Cerebellar cortex (tissue), 1 donor: ENCODE measurements at regions not wholly inside any gene's neighbourhood (a gene's known extent, or its start where the extent isn't known, plus 50 kb on each side); places are given as distances from the start of the nearest gene placed in this dataset.

ENCODE experiments used
- DNase-seq: peaks from one replicate; pipeline ENCODE4 v3.0.0-alpha.2; 2015; ENCODE audit warnings: low spot score

- DNase-seq = no peak
These were observed 84.9 kb upstream of the MEF2C start for GRCh38 chr5:88967633-88968585.

GRCh38 chr5:88964831-88965230 is 81.8 kb upstream of the MEF2C start:
- DNase-seq = no peak

- DNase-seq = no peak
These were observed 74.0 kb upstream of the MEF2C start for GRCh38 chr5:88957013-88957412.

GRCh38 chr5:88956416-88956815 is 73.4 kb upstream of the MEF2C start:
- DNase-seq = no peak

GRCh38 chr5:88955403-88955802 is 72.4 kb upstream of the MEF2C start:
- DNase-seq = no peak

GRCh38 chr5:88954511-88954910 is 71.5 kb upstream of the MEF2C start:
- no peak for DNase-seq

GRCh38 chr5:88952996-88953643 is 70.1 kb upstream of the MEF2C start:
- no peak for DNase-seq

- DNase-seq = no peak
These were observed 69.4 kb upstream of the MEF2C start for GRCh38 chr5:88952344-88952743.

- no peak for DNase-seq
These were observed 68.5 kb upstream of the MEF2C start for GRCh38 chr5:88951457-88951856.

- no peak for DNase-seq
These were observed 66.0 kb upstream of the MEF2C start for GRCh38 chr5:88948746-88949600.

- no peak for DNase-seq
These were observed 62.0 kb upstream of the MEF2C start for GRCh38 chr5:88944751-88945531.

- no peak for DNase-seq
These were observed 58.6 kb upstream of the MEF2C start for GRCh38 chr5:88941581-88941980.

GRCh38 chr5:88940713-88941112 is 57.7 kb upstream of the MEF2C start:
- no peak for DNase-seq

GRCh38 chr5:88939300-88939699 is 56.3 kb upstream of the MEF2C start:
- DNase-seq = no peak

- no peak for DNase-seq
These were observed 55.5 kb upstream of the MEF2C start for GRCh38 chr5:88938488-88938887.

GRCh38 chr5:88937406-88937805 is 54.4 kb upstream of the MEF2C start:
- no peak for DNase-seq

GRCh38 chr5:88934439-88934838 is 51.5 kb upstream of the MEF2C start:
- DNase-seq = no peak
